ENCODE measurements at regions not wholly inside any gene's neighbourhood (a gene's known extent, or its start where the extent isn't known, plus 50 kb on each side); places are given as distances from the start of the nearest gene placed in this dataset.

- CTCF ChIA-PET, result no interaction called here
Observed at GRCh38 chr9:89982016-89982415, 377.2 kb downstream of the GADD45G start.

GRCh38 chr9:89983411-89983810, 378.6 kb downstream of the GADD45G start:
- H3K27ac ChIP-seq (ENCODE audit: control insufficient read depth, insufficient read depth), result no peak overlapping the region
- H2AFZ ChIP-seq (ENCODE audit: control insufficient read depth, low read depth, low read length), result no peak overlapping the region
- FAIRE-seq (no peak), DNase-seq (ENCODE audit: low read depth, low spot score) (no peak), ATAC-seq (no peak)
- intact Hi-C loops (cut with micrococcal nuclease; ENCODE audit: unreplicated experiment), result no loop called here
- SMC1A ChIA-PET (ENCODE audit: uncharacterized antibody, unreplicated experiment), result no interaction called here
- H3K4me1 ChIP-seq (ENCODE audit: control insufficient read depth, insufficient read depth, low read length), result peaks cover 6% of the 10 kb centered on the region; the same call in 1 of the 2 replicates
- RAD21 ChIA-PET (ENCODE audit: unreplicated experiment), result no interaction called here
- WGBS (ENCODE audit: insufficient coverage, insufficient replicate concordance, low lambda C conversion rate, missing lambda C conversion rate), result 19% methylated on average over 3 of the region's 3 CpGs
- no peak overlapping the region for H3K9ac ChIP-seq (ENCODE audit: control insufficient read depth, insufficient read depth, low read length)
- no peaks in the 10 kb centered on the region for H3K79me2 ChIP-seq (ENCODE audit: control insufficient read depth, insufficient read depth, low read length)
- CTCF ChIA-PET, result no interaction called here
- no peak overlapping the region for H3K4me2 ChIP-seq (ENCODE audit: control insufficient read depth, insufficient read depth)
- in situ Hi-C loops (cut with MboI), result no loop called here
- BruUV-seq (replicated peaks), result no TSS peak
- POLR2A ChIA-PET, result no interaction called here
- H3K27me3 ChIP-seq (replicated peaks in 1 of 2; ENCODE audit: control insufficient read depth in 2 of 2, insufficient read depth in 2 of 2, low read length in 1 of 2), result no peaks in the 10 kb centered on the region; a peak in 1 of 4 replicates
- H3K9me3 ChIP-seq (replicated peaks; ENCODE audit: control insufficient read depth, insufficient read depth, low read length), result no peaks in the 10 kb centered on the region; the same call in 2 of the 3 replicates
- no peaks in the 10 kb centered on the region for H3K36me3 ChIP-seq (ENCODE audit: control insufficient read depth in 2 of 2, insufficient read depth in 2 of 2, low read length in 1 of 2)
- H3K4me3 ChIP-seq, result no peak overlapping the region
- H4K20me1 ChIP-seq (ENCODE audit: control insufficient read depth, insufficient read depth), result no peaks in the 10 kb centered on the region
- TF ChIP-seq ATF2 (IDR thresholded peaks at IDR 0.05; ENCODE audit: low read length), result peak; percentile 33; the same call in 1 of the 2 replicates
- TF ChIP-seq KAT2A (conservative IDR thresholded peaks at IDR 0.05; ENCODE audit: control insufficient read depth, low read depth, low read length), result no peak
- 0 out of 2 replicates have a peak, but pooled peaks have one; percentile 22 for TF ChIP-seq CREM (IDR thresholded peaks at IDR 0.05; ENCODE audit: low read depth)
- peak; percentile 56 for TF ChIP-seq JUNB (IDR thresholded peaks at IDR 0.05)
- TF ChIP-seq CREB1 (IDR thresholded peaks at IDR 0.05; ENCODE audit: low read depth), result 0 out of 2 replicates have a peak, but pooled peaks have one; percentile 23
- TF ChIP-seq RFX5 (IDR thresholded peaks at IDR 0.05; ENCODE audit: low read depth, low read length), result no peak
- TF ChIP-seq NFIC (IDR thresholded peaks at IDR 0.05; ENCODE audit: low read depth, low read length), result peak; percentile 50; the same call in 1 of the 2 replicates
- no peak for TF ChIP-seq SPI1 (IDR thresholded peaks at IDR 0.05; ENCODE audit: borderline replicate concordance, insufficient read depth, low read depth, low read length)
- TF ChIP-seq CBFB (IDR thresholded peaks at IDR 0.05; ENCODE audit: low read depth), result 0 out of 2 replicates have a peak, but pooled peaks have one; percentile 46
- no peak for TF ChIP-seq ZBTB40 (IDR thresholded peaks at IDR 0.05; ENCODE audit: borderline replicate concordance)
- TF ChIP-seq CBX5 (IDR thresholded peaks at IDR 0.05; ENCODE audit: low read depth), result peak; percentile 52; the same call in 1 of the 2 replicates

More at GRCh38 chr9:89982016-89982415, 377.2 kb downstream of the GADD45G start:
- SMC1A ChIA-PET (ENCODE audit: uncharacterized antibody, unreplicated experiment), result interaction anchor here (1.2 kb wide), 1 partner anchor 11 kb away, joined by 3 read pairs; no protein-coding TSS in a partner anchor
- POLR2A ChIA-PET, result no interaction called here
- FAIRE-seq, result no peak
- no peaks in the 10 kb centered on the region for H4K20me1 ChIP-seq (ENCODE audit: control insufficient read depth, insufficient read depth)
- TF ChIP-seq RBBP5 (conservative IDR thresholded peaks at IDR 0.05), result no peak
- no peak for TF ChIP-seq GATAD2B (conservative IDR thresholded peaks at IDR 0.05; ENCODE audit: low read depth)
- TF ChIP-seq TCF3 (IDR thresholded peaks at IDR 0.05; ENCODE audit: borderline replicate concordance, insufficient read depth, low read depth, low read length), result no peak
- TF ChIP-seq MTA2 (IDR thresholded peaks at IDR 0.05; ENCODE audit: low read depth), result no peak
- TF ChIP-seq MXI1 (IDR thresholded peaks at IDR 0.05; ENCODE audit: low read depth, low read length), result no peak
- no peak for TF ChIP-seq CHD1 (IDR thresholded peaks at IDR 0.05; ENCODE audit: low read depth, low read length)
- TF ChIP-seq EZH2 (IDR thresholded peaks at IDR 0.05; ENCODE audit: borderline replicate concordance, control insufficient read depth, low read depth, low read length), result no peak
- intact Hi-C loops (cut with micrococcal nuclease; ENCODE audit: unreplicated experiment), result no loop called here
- H3K4me1 ChIP-seq (ENCODE audit: control insufficient read depth, insufficient read depth, low read length), result peaks cover 6% of the 10 kb centered on the region; the same call in 1 of the 2 replicates
- no peak overlapping the region for H3K4me3 ChIP-seq
- no peak overlapping the region for H3K4me2 ChIP-seq (ENCODE audit: control insufficient read depth, insufficient read depth)
- H3K9me3 ChIP-seq (replicated peaks; ENCODE audit: control insufficient read depth, insufficient read depth, low read length), result no peaks in the 10 kb centered on the region; the same call in 2 of the 3 replicates
- BruUV-seq (replicated peaks), result no TSS peak
- no peaks in the 10 kb centered on the region; a peak in 1 of 4 replicates for H3K27me3 ChIP-seq (replicated peaks in 1 of 2; ENCODE audit: control insufficient read depth in 2 of 2, insufficient read depth in 2 of 2, low read length in 1 of 2)
- no peaks in the 10 kb centered on the region for H3K79me2 ChIP-seq (ENCODE audit: control insufficient read depth, insufficient read depth, low read length)
- RAD21 ChIA-PET (ENCODE audit: unreplicated experiment), result no interaction called here
- no peaks in the 10 kb centered on the region for H3K36me3 ChIP-seq (ENCODE audit: control insufficient read depth in 2 of 2, insufficient read depth in 2 of 2, low read length in 1 of 2)
- no peak overlapping the region for H2AFZ ChIP-seq (ENCODE audit: control insufficient read depth, low read depth, low read length)
- no peak for ATAC-seq
- in situ Hi-C loops (cut with MboI), result no loop called here
- no peak overlapping the region for H3K27ac ChIP-seq (ENCODE audit: control insufficient read depth, insufficient read depth)
- WGBS (ENCODE audit: insufficient coverage, insufficient replicate concordance, low lambda C conversion rate, missing lambda C conversion rate), result 17% methylated on average over 3 of the region's 3 CpGs
- H3K9ac ChIP-seq (ENCODE audit: control insufficient read depth, insufficient read depth, low read length), result no peak overlapping the region
- DNase-seq (ENCODE audit: low read depth, low spot score), result no peak
